PFSK-1 (cell line): ENCODE measurements at regions not wholly inside any gene's neighbourhood (a gene's known extent, or its start where the extent isn't known, plus 50 kb on each side); places are given as distances from the start of the nearest gene placed in this dataset.

Experiments used
- FOXP2 ChIP-seq: optimal IDR thresholded peaks from 2 replicates; pipeline ENCODE3; 2011; ENCODE audit warnings: borderline replicate concordance, control low read depth, inconsistent platforms; ENCODE audit not compliant: insufficient read depth; ENCODE audit errors: extremely low read length, extremely low read depth
- POLR2AphosphoS5 ChIP-seq: IDR thresholded peaks from 2 replicates; pipeline ENCODE4 v1.6.1; 2012; ENCODE audit warnings: low read depth, mild to moderate bottlenecking, control low read depth, low read length, moderate library complexity
- REST ChIP-seq, 2 experiments: IDR thresholded peaks; 2 replicates each; pipeline versions ENCODE4 v1.6.1 to v1.8.0; 2011 to 2012; ENCODE audit warnings: low read depth in 2 of 2, low read length in 2 of 2, control low read depth in 1 of 2, inconsistent platforms in 1 of 2, mild to moderate bottlenecking in 1 of 2, moderate library complexity in 1 of 2; ENCODE audit not compliant: insufficient read depth in 1 of 2
- SIN3A ChIP-seq: IDR thresholded peaks from 2 replicates; pipeline ENCODE4 v1.6.1; 2012; ENCODE audit warnings: mild to moderate bottlenecking, low read length, moderate library complexity, borderline replicate concordance; ENCODE audit not compliant: insufficient read depth
- TAF1 ChIP-seq: IDR thresholded peaks from 2 replicates; pipeline ENCODE4 v1.6.1; 2012; ENCODE audit warnings: low read length, control low read depth, borderline replicate concordance; ENCODE audit not compliant: insufficient read depth

- TF ChIP-seq POLR2AphosphoS5 (no peak), TAF1 (no peak), SIN3A (no peak), FOXP2 (no peak)
Measured at GRCh38 chr5:103472830-103473229, 89.8 kb downstream of the NUDT12 start.

GRCh38 chr5:103472265-103472664 is 90.3 kb downstream of the NUDT12 start:
- TF ChIP-seq FOXP2: no peak
- no peak for TF ChIP-seq SIN3A
- no peak for TF ChIP-seq TAF1
- TF ChIP-seq POLR2AphosphoS5: no peak
- no peak for TF ChIP-seq REST (IDR thresholded peaks at IDR 0.05; ENCODE audit: insufficient read depth in 1 of 2, low read depth in 2 of 2, low read length in 2 of 2)

- TF ChIP-seq FOXP2 (no peak), POLR2AphosphoS5 (no peak), REST (IDR thresholded peaks at IDR 0.05; ENCODE audit: insufficient read depth in 1 of 2, low read depth in 2 of 2, low read length in 2 of 2) (no peak), SIN3A (no peak), TAF1 (no peak)
Measured at GRCh38 chr5:103469288-103470040, 93.1 kb downstream of the NUDT12 start.

GRCh38 chr5:103467831-103468230 is 94.8 kb downstream of the NUDT12 start:
- no peak for TF ChIP-seq FOXP2
- TF ChIP-seq SIN3A: no peak
- no peak for TF ChIP-seq REST (IDR thresholded peaks at IDR 0.05; ENCODE audit: insufficient read depth in 1 of 2, low read depth in 2 of 2, low read length in 2 of 2)
- TF ChIP-seq POLR2AphosphoS5: no peak
- TF ChIP-seq TAF1: no peak

- TF ChIP-seq POLR2AphosphoS5 (no peak), FOXP2 (no peak), TAF1 (no peak), REST (IDR thresholded peaks at IDR 0.05; ENCODE audit: insufficient read depth in 1 of 2, low read depth in 2 of 2, low read length in 2 of 2) (no peak), SIN3A (no peak)
Measured at GRCh38 chr5:103466495-103466894, 96.1 kb downstream of the NUDT12 start.
